Esophagus squamous epithelium (tissue), 4 donors: ENCODE measurements at regions not wholly inside any gene's neighbourhood (a gene's known extent, or its start where the extent isn't known, plus 50 kb on each side); places are given as distances from the start of the nearest gene placed in this dataset.

Experiments
- CTCF ChIP-seq, 6 experiments: fragments of 450-650 bp in 4 of 6; fragments of 200-600 bp in 2 of 6; sonication (generic) in 2 of 6; IDR thresholded peaks; one replicate each; pipeline ENCODE4 v1.5.1; 2016 to 2019; ENCODE audit warnings: antibody characterized with exemption in 6 of 6, mild to moderate bottlenecking in 4 of 6, moderate library complexity in 4 of 6
- POLR2A ChIP-seq, 4 donors: fragments of 450-650 bp; IDR thresholded peaks; one replicate each; pipeline ENCODE4 v1.6.1; 2017; ENCODE audit warnings: antibody characterized with exemption in 4 of 4, mild to moderate bottlenecking in 4 of 4, moderate library complexity in 3 of 4

- TF ChIP-seq CTCF (IDR thresholded peaks at IDR 0.05) (no peak), POLR2A (IDR thresholded peaks at IDR 0.05) (no peak)
These were observed 126.1 kb downstream of the AQP9 start for GRCh38 chr15:58264053-58264971.
